Fibroblast of lung (primary cell): ENCODE measurements at regions not wholly inside any gene's neighbourhood (a gene's known extent, or its start where the extent isn't known, plus 50 kb on each side); places are given as distances from the start of the nearest gene placed in this dataset.

Source experiments
- DNase-seq, 2 donors: peaks; one replicate each; pipeline versions ENCODE4 v3.0.0 to v3.0.0-alpha.2; 2010; ENCODE audit warnings: low read depth in 2 of 2
- H2AFZ ChIP-seq: 2 replicates; pipeline ENCODE4 v1.5.1; 2012; ENCODE audit warnings: low read length, control low read depth, inconsistent platforms
- H3K27ac ChIP-seq: 2 replicates; pipeline ENCODE4 v1.5.1; 2011; ENCODE audit warnings: low read length, control low read depth; ENCODE audit not compliant: insufficient read depth
- H3K27me3 ChIP-seq: 2 replicates; pipeline ENCODE4 v1.5.1; 2011; ENCODE audit warnings: mild to moderate bottlenecking, low read length; ENCODE audit not compliant: control insufficient read depth, insufficient read depth
- H3K36me3 ChIP-seq: 2 replicates; pipeline ENCODE4 v1.5.1; 2011; ENCODE audit warnings: low read length; ENCODE audit not compliant: control insufficient read depth, insufficient read depth
- H3K4me1 ChIP-seq: 2 replicates; pipeline ENCODE4 v1.5.1; 2011; ENCODE audit warnings: low read length; ENCODE audit not compliant: control insufficient read depth, insufficient read depth; ENCODE audit errors: extremely low read depth
- H3K4me2 ChIP-seq: 2 replicates; pipeline ENCODE4 v1.5.1; 2011; ENCODE audit warnings: low read length, control low read depth; ENCODE audit not compliant: insufficient read depth; ENCODE audit errors: extremely low read depth
- H3K4me3 ChIP-seq, 4 experiments: fragments of 200-600 bp in 1 of 4; sonication (generic) in 1 of 4; replicated peaks in 1 of 4; 2 replicates each; pipeline ENCODE4 v1.5.1; 2011 to 2016; ENCODE audit warnings: low read length in 4 of 4, low read depth in 3 of 4, mild to moderate bottlenecking in 3 of 4, control low read depth in 2 of 4, inconsistent platforms in 1 of 4, mixed read lengths in 1 of 4; ENCODE audit not compliant: insufficient read depth in 1 of 4; ENCODE audit errors: control extremely low read depth in 1 of 4
- H3K79me2 ChIP-seq: 2 replicates; pipeline ENCODE4 v1.5.1; 2012; ENCODE audit warnings: mild to moderate bottlenecking, low read length, inconsistent platforms; ENCODE audit not compliant: control insufficient read depth, insufficient read depth
- H3K9ac ChIP-seq: 2 replicates; pipeline ENCODE4 v1.5.1; 2011; ENCODE audit warnings: mild to moderate bottlenecking, low read length, control low read depth; ENCODE audit not compliant: insufficient read depth
- H3K9me3 ChIP-seq: 2 replicates; pipeline ENCODE4 v1.5.1; 2012; ENCODE audit warnings: low read depth, low read length; ENCODE audit not compliant: control insufficient read depth, insufficient read depth
- H4K20me1 ChIP-seq: 2 replicates; pipeline ENCODE4 v1.5.1; 2011; ENCODE audit warnings: low read length; ENCODE audit not compliant: control insufficient read depth, insufficient read depth; ENCODE audit errors: extremely low read depth
- EZH2 ChIP-seq: IDR thresholded peaks from 2 replicates; pipeline ENCODE4 v1.5.1; 2012; ENCODE audit warnings: low read length, control low read depth, mild to moderate bottlenecking; ENCODE audit errors: missing control alignments
- TF ChIP-seq, protein P1 (sequence below), 2 donors: IDR thresholded peaks in 1 of 2; conservative IDR thresholded peaks in 1 of 2; 1 replicate in 1 of 2; 2 replicates in 1 of 2; pipeline ENCODE4 v1.5.1; 2011 to 2012; ENCODE audit warnings: low read length in 2 of 2, control low read depth in 1 of 2, inconsistent platforms in 1 of 2, low read depth in 1 of 2, mild to moderate bottlenecking in 1 of 2

DNA sequence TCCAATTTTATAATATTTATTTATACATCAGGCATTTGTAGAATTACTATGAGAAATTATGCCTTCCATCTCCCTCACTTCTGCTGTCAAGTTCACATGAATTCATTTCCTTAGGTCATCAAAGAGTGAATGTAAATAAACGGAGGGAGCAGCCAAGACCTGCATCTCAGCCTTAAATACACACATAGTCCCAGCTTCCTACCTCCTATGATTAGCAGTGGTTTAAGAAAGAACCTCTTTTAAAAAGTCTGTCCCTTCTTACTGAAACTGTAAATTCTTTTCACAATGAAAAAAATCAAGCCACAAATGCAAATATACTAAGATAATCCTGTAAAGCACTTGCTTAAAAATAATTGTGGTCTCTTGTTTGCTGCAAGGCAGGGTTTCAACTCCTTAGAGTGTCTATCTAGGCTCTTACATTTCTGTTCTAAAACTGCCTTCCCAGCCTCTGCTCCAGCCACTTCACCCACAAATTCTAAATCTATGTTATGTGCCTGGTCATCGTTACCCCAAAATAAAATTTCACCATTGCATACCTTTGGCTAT lies 532.7 kb upstream of the FSHR start:
- no peaks in the 10 kb centered on the region for H3K27me3 ChIP-seq
- H3K79me2 ChIP-seq = no peaks in the 10 kb centered on the region
- H4K20me1 ChIP-seq = no peaks in the 10 kb centered on the region
- H3K4me2 ChIP-seq = no peak overlapping the region
- no peak for DNase-seq
- no peak overlapping the region for H3K27ac ChIP-seq
- no peak overlapping the region for H2AFZ ChIP-seq
- no peak for TF ChIP-seq EZH2
- TF ChIP-seq, protein P1, sequence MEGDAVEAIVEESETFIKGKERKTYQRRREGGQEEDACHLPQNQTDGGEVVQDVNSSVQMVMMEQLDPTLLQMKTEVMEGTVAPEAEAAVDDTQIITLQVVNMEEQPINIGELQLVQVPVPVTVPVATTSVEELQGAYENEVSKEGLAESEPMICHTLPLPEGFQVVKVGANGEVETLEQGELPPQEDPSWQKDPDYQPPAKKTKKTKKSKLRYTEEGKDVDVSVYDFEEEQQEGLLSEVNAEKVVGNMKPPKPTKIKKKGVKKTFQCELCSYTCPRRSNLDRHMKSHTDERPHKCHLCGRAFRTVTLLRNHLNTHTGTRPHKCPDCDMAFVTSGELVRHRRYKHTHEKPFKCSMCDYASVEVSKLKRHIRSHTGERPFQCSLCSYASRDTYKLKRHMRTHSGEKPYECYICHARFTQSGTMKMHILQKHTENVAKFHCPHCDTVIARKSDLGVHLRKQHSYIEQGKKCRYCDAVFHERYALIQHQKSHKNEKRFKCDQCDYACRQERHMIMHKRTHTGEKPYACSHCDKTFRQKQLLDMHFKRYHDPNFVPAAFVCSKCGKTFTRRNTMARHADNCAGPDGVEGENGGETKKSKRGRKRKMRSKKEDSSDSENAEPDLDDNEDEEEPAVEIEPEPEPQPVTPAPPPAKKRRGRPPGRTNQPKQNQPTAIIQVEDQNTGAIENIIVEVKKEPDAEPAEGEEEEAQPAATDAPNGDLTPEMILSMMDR (conservative IDR thresholded peaks at IDR 0.05 in 1 of 2, IDR thresholded peaks at IDR 0.05 in 1 of 2; ENCODE audit: low read depth in 1 of 2, low read length in 2 of 2) = no peak
- H3K4me1 ChIP-seq = no peaks in the 10 kb centered on the region
- H3K36me3 ChIP-seq = no peaks in the 10 kb centered on the region
- H3K4me3 ChIP-seq = no peak overlapping the region
- H3K9me3 ChIP-seq = no peaks in the 10 kb centered on the region
- H3K9ac ChIP-seq = no peak overlapping the region

DNA sequence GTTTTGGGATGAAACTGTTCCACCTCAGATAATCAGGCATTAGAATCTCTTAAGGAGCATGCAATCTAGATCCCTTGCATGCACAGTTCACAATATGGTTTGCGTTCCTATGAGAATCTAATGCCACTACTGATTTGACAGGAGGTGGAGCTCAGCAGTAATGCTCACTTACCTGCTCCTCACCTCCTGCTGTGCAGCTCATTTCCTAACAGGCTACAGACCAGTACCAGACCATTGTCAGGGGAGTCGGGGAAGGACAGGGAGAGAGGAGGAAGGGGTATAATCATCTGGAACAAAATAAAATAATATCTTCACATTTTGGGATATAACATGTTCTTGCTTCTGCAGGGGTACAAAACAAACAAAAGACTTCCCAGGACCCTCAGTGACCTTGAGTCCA lies 532.0 kb upstream of the FSHR start:
- H3K4me1 ChIP-seq = no peaks in the 10 kb centered on the region
- H3K4me3 ChIP-seq = no peak overlapping the region
- H4K20me1 ChIP-seq = no peaks in the 10 kb centered on the region
- H3K9ac ChIP-seq = no peak overlapping the region
- no peaks in the 10 kb centered on the region for H3K9me3 ChIP-seq
- TF ChIP-seq, protein P1 (conservative IDR thresholded peaks at IDR 0.05 in 1 of 2, IDR thresholded peaks at IDR 0.05 in 1 of 2; ENCODE audit: low read depth in 1 of 2, low read length in 2 of 2) = no peak
- TF ChIP-seq EZH2 = no peak
- no peaks in the 10 kb centered on the region for H3K27me3 ChIP-seq
- no peak for DNase-seq
- no peak overlapping the region for H2AFZ ChIP-seq
- H3K79me2 ChIP-seq = no peaks in the 10 kb centered on the region
- H3K4me2 ChIP-seq = no peak overlapping the region
- H3K36me3 ChIP-seq = no peaks in the 10 kb centered on the region
- H3K27ac ChIP-seq = no peak overlapping the region

DNA sequence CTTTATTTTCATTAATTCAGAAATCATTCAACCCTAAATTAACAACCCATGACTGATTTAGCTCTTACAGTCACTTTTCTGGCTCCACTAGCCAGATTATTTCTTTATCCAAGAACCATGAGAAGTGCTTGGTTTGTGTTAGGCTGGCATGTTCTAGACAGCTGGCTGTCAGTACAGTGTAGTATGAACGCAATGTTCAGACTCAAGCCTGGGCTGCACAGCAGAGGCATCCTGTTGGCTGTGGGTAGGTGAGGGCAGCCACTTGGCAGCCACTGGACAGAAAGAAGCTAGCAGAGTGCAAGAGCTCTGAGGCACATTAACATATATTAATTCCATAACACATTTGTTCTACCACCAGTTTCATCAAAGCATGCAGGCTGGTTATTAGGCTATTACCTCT lies 522.9 kb upstream of the FSHR start:
- no peak overlapping the region for H3K4me3 ChIP-seq
- H3K4me2 ChIP-seq = no peak overlapping the region
- no peak overlapping the region for H3K27ac ChIP-seq
- H3K36me3 ChIP-seq = no peaks in the 10 kb centered on the region
- H3K27me3 ChIP-seq = no peaks in the 10 kb centered on the region
- no peak for TF ChIP-seq EZH2
- TF ChIP-seq, protein P1 (conservative IDR thresholded peaks at IDR 0.05 in 1 of 2, IDR thresholded peaks at IDR 0.05 in 1 of 2; ENCODE audit: low read depth in 1 of 2, low read length in 2 of 2) = no peak
- no peaks in the 10 kb centered on the region for H4K20me1 ChIP-seq
- no peaks in the 10 kb centered on the region for H3K4me1 ChIP-seq
- H3K9ac ChIP-seq = no peak overlapping the region
- no peaks in the 10 kb centered on the region for H3K79me2 ChIP-seq
- DNase-seq = no peak
- H3K9me3 ChIP-seq = no peaks in the 10 kb centered on the region
- H2AFZ ChIP-seq = no peak overlapping the region
